SJSA1 (cell line): ENCODE measurements at regions not wholly inside any gene's neighbourhood (a gene's known extent, or its start where the extent isn't known, plus 50 kb on each side); places are given as distances from the start of the nearest gene placed in this dataset.
"Not testable (repeated sequence)": the region's sequence is repeated elsewhere in the genome, so short reads cannot be mapped to it uniquely, and the experiment has no call there.

ENCODE experiments used
- DNase-seq, 2 experiments: peaks; one replicate each; pipeline ENCODE4 v3.0.0-alpha.2; 2015 to 2020; ENCODE audit warnings: low spot score in 2 of 2, low read depth in 1 of 2
- H3K27ac ChIP-seq: fragments of 250-450 bp; sonication (Bioruptor Pico); 2 replicates; pipeline ENCODE4 v1.5.1; 2020; ENCODE audit warnings: mild to moderate bottlenecking, moderate library complexity
- H3K27me3 ChIP-seq: fragments of 250-450 bp; sonication (Bioruptor Pico); replicated peaks from 2 replicates; pipeline ENCODE4 v1.5.1; 2020; ENCODE audit warnings: mild to moderate bottlenecking, moderate library complexity
- H3K36me3 ChIP-seq: fragments of 250-450 bp; sonication (Bioruptor Pico); 2 replicates; pipeline ENCODE4 v1.5.1; 2020; ENCODE audit warnings: mild to moderate bottlenecking
- H3K4me1 ChIP-seq: fragments of 250-450 bp; sonication (Bioruptor Pico); replicated peaks from 2 replicates; pipeline ENCODE4 v1.6.1; 2021; ENCODE audit warnings: mild to moderate bottlenecking
- H3K4me3 ChIP-seq: fragments of 250-450 bp; sonication (Bioruptor Pico); 2 replicates; pipeline ENCODE4 v1.5.1; 2020; ENCODE audit warnings: mild to moderate bottlenecking
- H3K9me3 ChIP-seq: fragments of 250-450 bp; sonication (Bioruptor Pico); replicated peaks from 2 replicates; pipeline ENCODE4 v1.5.1; 2020; ENCODE audit warnings: mild to moderate bottlenecking

DNA sequence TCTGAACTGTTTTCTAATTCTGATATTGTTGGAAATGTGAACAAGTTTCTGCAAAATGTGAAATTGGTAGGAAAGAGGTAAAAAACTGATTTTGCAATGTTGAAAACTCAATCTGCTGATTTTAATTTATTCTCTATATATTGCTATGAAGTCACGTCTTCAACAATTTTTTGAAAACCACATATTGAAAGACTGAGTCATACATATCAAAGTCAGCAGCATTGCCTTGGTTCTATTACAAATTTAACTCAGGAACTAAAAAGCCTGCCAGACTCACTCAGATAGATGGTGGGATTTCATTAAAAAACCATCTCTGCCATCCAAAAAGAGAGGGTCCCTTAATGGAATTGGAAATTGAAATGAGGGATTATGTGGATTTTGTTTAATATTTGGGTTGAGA is 351.4 kb downstream of the CNTN3 start:
- Histone ChIP-seq H3K4me3 (no peak overlapping the region), H3K27me3 (no peaks in the 10 kb centered on the region), H3K4me1 (no peaks in the 10 kb centered on the region), H3K27ac (no peak overlapping the region), H3K9me3 (no peaks in the 10 kb centered on the region), H3K36me3 (no peaks in the 10 kb centered on the region)
- DNase-seq, result no peak

- Histone ChIP-seq H3K9me3 (no peaks in the 10 kb centered on the region), H3K4me3 (no peak overlapping the region), H3K27me3 (no peaks in the 10 kb centered on the region), H3K4me1 (no peaks in the 10 kb centered on the region), H3K27ac (no peak overlapping the region), H3K36me3 (no peaks in the 10 kb centered on the region)
- DNase-seq, result no peak
Measured at GRCh38 chr3:74233091-74233490, 381.4 kb downstream of the CNTN3 start.

GRCh38 chr3:74217467-74217866 is 397.0 kb downstream of the CNTN3 start:
- H3K4me1 ChIP-seq, result no peaks in the 10 kb centered on the region
- H3K27ac ChIP-seq, result no peak overlapping the region
- no peak overlapping the region for H3K4me3 ChIP-seq
- H3K27me3 ChIP-seq, result no peaks in the 10 kb centered on the region
- no peaks in the 10 kb centered on the region for H3K36me3 ChIP-seq
- no peaks in the 10 kb centered on the region for H3K9me3 ChIP-seq
- no peak for DNase-seq

- no peak overlapping the region for H3K27ac ChIP-seq
- no peaks in the 10 kb centered on the region for H3K9me3 ChIP-seq
- no peak for DNase-seq
- H3K27me3 ChIP-seq, result no peaks in the 10 kb centered on the region
- H3K36me3 ChIP-seq, result no peaks in the 10 kb centered on the region
- no peaks in the 10 kb centered on the region for H3K4me1 ChIP-seq
- H3K4me3 ChIP-seq, result no peak overlapping the region
Measured at GRCh38 chr3:74214286-74214685, 400.2 kb downstream of the CNTN3 start.

DNA sequence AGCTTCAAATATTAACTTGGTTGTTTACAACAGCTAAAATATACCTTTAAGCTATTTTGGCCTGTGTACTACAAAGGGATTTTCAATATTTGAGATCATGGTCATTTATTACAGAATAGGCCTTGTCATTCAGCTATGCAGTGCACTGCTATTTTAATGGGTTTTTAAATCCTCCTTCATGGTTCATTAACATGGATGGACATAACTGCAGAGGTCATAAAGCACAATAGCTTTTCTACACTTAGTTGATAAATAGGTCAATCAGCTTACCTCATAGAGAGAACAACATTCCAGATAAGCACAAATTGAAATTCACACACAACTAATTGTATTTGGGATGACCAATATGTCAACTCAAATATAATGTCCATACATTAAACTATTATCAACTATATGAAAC is 403.7 kb downstream of the CNTN3 start:
- no peak overlapping the region for H3K27ac ChIP-seq
- H3K4me1 ChIP-seq, result no peaks in the 10 kb centered on the region
- no peak for DNase-seq
- no peaks in the 10 kb centered on the region for H3K27me3 ChIP-seq
- no peak overlapping the region for H3K4me3 ChIP-seq
- H3K9me3 ChIP-seq, result no peaks in the 10 kb centered on the region
- H3K36me3 ChIP-seq, result no peaks in the 10 kb centered on the region

GRCh38 chr3:74200952-74201351 is 413.5 kb downstream of the CNTN3 start:
- H3K36me3 ChIP-seq, result no peaks in the 10 kb centered on the region
- H3K9me3 ChIP-seq, result no peaks in the 10 kb centered on the region
- no peak for DNase-seq
- H3K27ac ChIP-seq, result no peak overlapping the region
- H3K4me1 ChIP-seq, result no peaks in the 10 kb centered on the region
- no peak overlapping the region for H3K4me3 ChIP-seq
- H3K27me3 ChIP-seq, result no peaks in the 10 kb centered on the region

GRCh38 chr3:74178664-74179063 is 435.8 kb downstream of the CNTN3 start:
- H3K36me3 ChIP-seq, H3K9me3 ChIP-seq, H3K4me3 ChIP-seq, H3K27ac ChIP-seq, H3K27me3 ChIP-seq, DNase-seq, H3K4me1 ChIP-seq: not testable (repeated sequence)

DNA sequence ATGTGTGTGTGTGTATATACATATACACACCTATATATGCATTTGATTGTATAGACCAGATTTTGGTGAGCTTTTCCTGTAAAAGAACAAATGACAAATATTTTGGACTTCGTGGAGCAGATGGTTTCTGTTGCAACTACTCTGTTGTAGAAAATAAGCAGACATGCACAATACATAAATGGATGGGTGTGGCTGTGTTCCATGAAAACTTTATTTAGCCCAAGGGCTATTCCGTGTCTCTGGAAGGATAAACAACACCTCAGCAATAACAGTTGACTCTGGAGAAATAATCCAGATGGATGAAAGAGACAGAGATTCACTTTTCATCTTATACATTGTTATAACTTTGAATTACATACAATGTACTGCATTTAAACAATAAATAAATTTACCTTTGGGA is 441.4 kb downstream of the CNTN3 start:
- no peaks in the 10 kb centered on the region for H3K27me3 ChIP-seq
- no peak for DNase-seq
- no peaks in the 10 kb centered on the region for H3K9me3 ChIP-seq
- H3K36me3 ChIP-seq, result no peaks in the 10 kb centered on the region
- no peak overlapping the region for H3K4me3 ChIP-seq
- no peak overlapping the region for H3K27ac ChIP-seq
- H3K4me1 ChIP-seq, result no peaks in the 10 kb centered on the region

DNA sequence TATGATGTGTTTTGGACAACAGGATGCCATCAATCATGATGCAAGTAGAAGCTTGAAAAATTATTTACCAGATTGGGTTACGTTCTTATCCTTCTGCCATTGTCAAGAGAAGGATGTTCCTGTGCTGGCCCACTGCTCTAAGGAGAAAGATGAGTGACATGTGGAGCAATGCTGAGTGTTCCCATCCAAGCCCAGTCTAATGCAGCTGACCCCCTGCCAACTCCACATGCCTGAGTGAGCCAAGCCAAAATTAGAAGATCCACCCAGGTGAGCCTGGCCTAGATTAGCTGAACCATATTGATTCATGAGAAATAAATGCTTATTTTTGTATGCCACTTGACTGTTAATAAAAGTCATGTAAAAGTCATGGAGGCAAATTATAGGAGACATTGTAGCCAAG is 446.5 kb downstream of the CNTN3 start:
- no peaks in the 10 kb centered on the region for H3K9me3 ChIP-seq
- H3K27ac ChIP-seq, result no peak overlapping the region
- no peaks in the 10 kb centered on the region for H3K36me3 ChIP-seq
- no peaks in the 10 kb centered on the region for H3K27me3 ChIP-seq
- H3K4me1 ChIP-seq, result no peaks in the 10 kb centered on the region
- H3K4me3 ChIP-seq, result no peak overlapping the region
- no peak for DNase-seq

DNA sequence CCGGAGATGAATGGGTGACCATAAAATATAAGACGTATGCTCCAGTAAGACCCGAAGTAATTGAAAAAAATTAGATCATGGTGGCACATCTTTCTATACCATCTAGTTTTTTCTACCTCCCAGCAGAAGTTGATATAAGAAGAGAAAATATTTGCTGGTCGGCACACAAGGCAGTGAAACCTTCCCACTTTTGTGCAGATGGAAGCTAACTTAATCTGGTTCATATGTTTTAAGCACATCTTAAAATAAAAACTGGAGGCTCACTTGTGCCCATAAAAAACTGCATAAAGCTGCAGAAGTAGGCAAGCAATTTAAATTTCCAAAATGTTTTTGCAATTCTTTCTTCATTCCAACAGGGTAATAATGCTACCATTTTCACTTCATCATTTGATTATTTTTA is 449.2 kb downstream of the CNTN3 start:
- Histone ChIP-seq H3K27me3 (no peaks in the 10 kb centered on the region), H3K9me3 (no peaks in the 10 kb centered on the region), H3K4me3 (no peak overlapping the region), H3K36me3 (no peaks in the 10 kb centered on the region), H3K4me1 (no peaks in the 10 kb centered on the region), H3K27ac (no peak overlapping the region)
- DNase-seq, result no peak

DNA sequence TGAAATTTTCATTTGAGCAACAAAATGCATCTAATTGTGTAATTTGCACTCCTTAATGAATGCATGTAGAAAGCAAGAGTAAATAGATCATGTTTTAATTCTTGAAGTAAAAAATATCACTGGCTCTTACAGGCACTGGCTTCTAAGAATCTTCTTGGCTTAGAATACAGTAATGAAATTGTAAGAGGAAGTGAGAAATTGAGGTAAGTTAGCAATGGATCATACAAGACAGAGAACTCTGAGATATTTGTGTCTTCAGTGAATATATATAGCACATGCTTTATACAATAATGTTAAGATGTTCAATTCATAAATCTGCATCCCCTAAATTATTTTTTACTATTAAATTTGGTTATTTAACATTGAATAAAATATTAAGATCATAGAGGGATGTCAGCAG is 465.0 kb downstream of the CNTN3 start:
- no peaks in the 10 kb centered on the region for H3K4me1 ChIP-seq
- DNase-seq, result no peak
- H3K36me3 ChIP-seq, result no peaks in the 10 kb centered on the region
- H3K4me3 ChIP-seq, result no peak overlapping the region
- no peaks in the 10 kb centered on the region for H3K9me3 ChIP-seq
- H3K27ac ChIP-seq, result no peak overlapping the region
- no peaks in the 10 kb centered on the region for H3K27me3 ChIP-seq

- Histone ChIP-seq H3K4me1 (no peaks in the 10 kb centered on the region), H3K9me3 (no peaks in the 10 kb centered on the region), H3K4me3 (no peak overlapping the region), H3K27ac (no peak overlapping the region), H3K27me3 (no peaks in the 10 kb centered on the region), H3K36me3 (no peaks in the 10 kb centered on the region)
- no peak for DNase-seq
Measured at GRCh38 chr3:74145277-74145676, 469.2 kb downstream of the CNTN3 start.

GRCh38 chr3:74139648-74140047 is 474.8 kb downstream of the CNTN3 start:
- Histone ChIP-seq H3K36me3 (no peaks in the 10 kb centered on the region), H3K27ac (no peak overlapping the region), H3K9me3 (no peaks in the 10 kb centered on the region), H3K4me1 (no peaks in the 10 kb centered on the region), H3K4me3 (no peak overlapping the region), H3K27me3 (no peaks in the 10 kb centered on the region)
- DNase-seq, result no peak

- Histone ChIP-seq H3K27me3 (no peaks in the 10 kb centered on the region), H3K27ac (no peak overlapping the region), H3K4me1 (no peaks in the 10 kb centered on the region), H3K36me3 (no peaks in the 10 kb centered on the region), H3K9me3 (no peaks in the 10 kb centered on the region), H3K4me3 (no peak overlapping the region)
- DNase-seq, result no peak
Measured at GRCh38 chr3:74137790-74138189, 476.7 kb downstream of the CNTN3 start.

- DNase-seq, result no peak
- Histone ChIP-seq H3K36me3 (no peaks in the 10 kb centered on the region), H3K4me3 (no peak overlapping the region), H3K27me3 (no peaks in the 10 kb centered on the region), H3K27ac (no peak overlapping the region), H3K4me1 (no peaks in the 10 kb centered on the region), H3K9me3 (no peaks in the 10 kb centered on the region)
Measured at GRCh38 chr3:74135808-74136207, 478.7 kb downstream of the CNTN3 start.
